ENCODE measurements at regions not wholly inside any gene's neighbourhood (a gene's known extent, or its start where the extent isn't known, plus 50 kb on each side); places are given as distances from the start of the nearest gene placed in this dataset.
A peak's percentile ranks its signal among the peaks of the same experiment; 100 is the strongest.

DNA sequence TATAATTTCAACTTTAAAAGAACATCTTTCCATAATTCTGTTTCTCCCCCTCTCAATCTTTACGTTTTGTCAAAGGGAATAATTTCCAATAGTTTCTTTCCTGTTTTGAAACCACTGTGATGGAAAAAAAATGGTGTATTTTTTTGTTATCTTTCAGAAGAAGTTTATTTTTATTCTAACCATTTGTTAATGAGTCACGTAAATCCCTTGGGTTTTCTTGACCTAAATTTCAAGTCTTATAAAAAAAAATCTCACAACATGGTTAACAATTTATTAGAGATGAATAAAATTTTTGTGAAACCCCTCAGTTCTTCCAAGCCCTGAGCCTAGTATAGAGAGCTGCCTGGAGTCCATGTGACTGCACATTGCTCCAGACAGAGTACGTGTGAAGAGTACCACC, 106.1 kb upstream of the FBXL17 start:
- no peak for ATAC-seq (ENCODE audit: low FRiP score in 2 of 2)
- TF ChIP-seq POLR2AphosphoS5 (IDR thresholded peaks at IDR 0.05) (no peak), POLR2A (IDR thresholded peaks at IDR 0.05) (no peak), EP300 (IDR thresholded peaks at IDR 0.05) (no peak), CTCF (IDR thresholded peaks at IDR 0.05) (no peak)
- no peak for DNase-seq
- Histone ChIP-seq H3K27ac (no peak overlapping the region), H3K36me3 (no peaks in the 10 kb centered on the region), H3K27me3 (no peaks in the 10 kb centered on the region), H3K4me3 (no peak overlapping the region), H3K9me3 (no peaks in the 10 kb centered on the region), H3K4me1 (no peaks in the 10 kb centered on the region)
- 69 to 83% methylated on average over 3 of the region's 3 CpGs for WGBS, 2 donors

DNA sequence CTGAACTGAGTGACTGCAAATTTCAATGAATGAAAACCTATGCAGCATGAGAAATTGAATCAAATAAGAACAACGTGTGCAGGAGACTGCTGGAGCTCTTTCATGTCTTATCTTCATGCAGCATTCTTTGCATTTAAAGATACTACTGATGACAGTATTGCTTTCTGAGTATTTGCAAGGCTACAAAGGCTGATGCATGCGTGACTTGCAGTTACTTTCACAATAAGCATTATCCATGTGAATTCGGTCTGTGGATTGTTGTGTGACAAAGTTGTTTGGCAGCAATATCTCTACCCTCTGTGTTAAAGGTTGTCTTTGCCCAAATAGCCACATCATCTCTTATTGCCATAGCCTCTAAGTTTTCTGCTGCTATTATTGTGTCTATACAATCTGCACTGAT, 102.1 kb upstream of the FBXL17 start:
- Histone ChIP-seq H3K9me3 (no peaks in the 10 kb centered on the region), H3K27ac (no peak overlapping the region), H3K4me3 (no peak overlapping the region), H3K4me1 (peaks cover 0 to 2% (median 0%) of the 10 kb centered on the region in 4 donors), H3K36me3 (no peaks in the 10 kb centered on the region), H3K27me3 (no peaks in the 10 kb centered on the region)
- ATAC-seq (ENCODE audit: low FRiP score in 2 of 2) (no peak), DNase-seq (no peak)
- 73 to 74% methylated on average over 3 of the region's 3 CpGs for WGBS, 2 donors
- TF ChIP-seq EP300 (IDR thresholded peaks at IDR 0.05) (no peak), CTCF (IDR thresholded peaks at IDR 0.05) (no peak), POLR2AphosphoS5 (IDR thresholded peaks at IDR 0.05) (no peak), POLR2A (IDR thresholded peaks at IDR 0.05) (no peak)

DNA sequence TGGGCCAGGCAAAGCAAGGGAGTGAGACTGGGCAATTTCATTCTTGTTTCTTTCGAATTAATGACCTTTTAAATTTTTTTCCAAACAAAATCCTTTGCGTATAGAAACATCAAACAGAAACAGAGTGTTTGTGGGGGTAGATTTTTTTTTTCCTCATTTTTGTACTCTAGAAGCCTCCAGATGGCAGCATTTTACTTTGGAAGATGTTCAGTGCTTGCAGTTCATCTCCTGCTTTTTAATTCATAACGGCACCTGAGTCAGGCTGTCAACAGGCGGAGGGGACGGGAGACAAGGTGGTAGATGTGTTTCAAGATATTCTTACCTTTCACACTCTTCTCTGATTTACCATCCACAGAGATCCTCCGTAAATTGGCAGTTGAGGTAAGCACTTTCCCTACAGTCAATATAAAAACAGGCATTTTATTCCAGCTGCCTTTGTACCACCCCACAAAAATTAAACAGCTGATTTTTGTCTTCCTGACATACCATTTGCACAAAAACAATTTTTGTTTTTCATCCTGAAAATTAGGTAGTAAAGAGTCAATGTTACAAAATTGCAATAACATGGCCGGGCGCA, 99.5 kb upstream of the FBXL17 start:
- TF ChIP-seq CTCF (IDR thresholded peaks at IDR 0.05) (peak in 2 of 6 experiments; percentile 9), POLR2A (IDR thresholded peaks at IDR 0.05) (no peak)
- no peak overlapping the region for H3K4me3 ChIP-seq
- no peak for ATAC-seq (ENCODE audit: low FRiP score in 2 of 2)
- WGBS, 2 donors, result 42 to 44% methylated on average over 8 of the region's 8 CpGs
- no peaks in the 10 kb centered on the region for H3K9me3 ChIP-seq
- no peak for DNase-seq
- no peaks in the 10 kb centered on the region for H3K36me3 ChIP-seq
- no peak overlapping the region for H3K27ac ChIP-seq
- H3K4me1 ChIP-seq, result peaks cover 0 to 2% (median 0%) of the 10 kb centered on the region in 4 donors
- H3K27me3 ChIP-seq, result no peaks in the 10 kb centered on the region

GRCh38 chr5:108472237-108472636, 90.3 kb upstream of the FBXL17 start:
- no peak overlapping the region for H3K27ac ChIP-seq
- no peaks in the 10 kb centered on the region for H3K27me3 ChIP-seq
- TF ChIP-seq CTCF (IDR thresholded peaks at IDR 0.05) (no peak), POLR2AphosphoS5 (IDR thresholded peaks at IDR 0.05) (no peak), POLR2A (IDR thresholded peaks at IDR 0.05) (no peak), EP300 (IDR thresholded peaks at IDR 0.05) (no peak)
- DNase-seq (no peak), ATAC-seq (ENCODE audit: low FRiP score in 2 of 2) (no peak)
- no peaks in the 10 kb centered on the region for H3K36me3 ChIP-seq
- WGBS, 2 donors, result 79 to 80% methylated on average over 3 of the region's 3 CpGs
- H3K4me3 ChIP-seq, result no peak overlapping the region
- no peaks in the 10 kb centered on the region for H3K9me3 ChIP-seq
- H3K4me1 ChIP-seq, result no peaks in the 10 kb centered on the region

DNA sequence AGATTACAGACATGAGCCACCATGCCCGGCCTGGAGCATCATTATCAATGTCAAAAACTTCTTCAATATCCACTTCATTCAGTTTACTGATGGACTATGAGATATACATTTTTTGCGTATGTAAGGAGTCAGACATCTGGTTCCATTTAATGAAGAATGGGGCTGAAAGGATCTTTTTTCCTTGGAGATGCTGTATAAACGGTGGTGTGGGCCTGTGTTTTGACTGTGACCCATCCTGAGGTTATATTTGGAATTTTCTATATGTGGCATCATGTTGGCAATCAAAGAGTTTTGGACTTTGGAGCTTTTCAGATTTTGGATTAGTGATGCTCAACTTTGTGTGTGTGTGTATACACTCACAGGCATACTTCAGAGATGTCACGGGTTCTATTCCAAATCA, 85.7 kb upstream of the FBXL17 start:
- H3K36me3 ChIP-seq, result no peaks in the 10 kb centered on the region
- H3K9me3 ChIP-seq, result no peaks in the 10 kb centered on the region
- no peak overlapping the region for H3K27ac ChIP-seq
- 67 to 80% methylated on average over 4 of the region's 4 CpGs for WGBS, 2 donors
- no peaks in the 10 kb centered on the region for H3K27me3 ChIP-seq
- H3K4me1 ChIP-seq, result no peaks in the 10 kb centered on the region
- DNase-seq (no peak), ATAC-seq (ENCODE audit: low FRiP score in 2 of 2) (no peak)
- H3K4me3 ChIP-seq, result no peak overlapping the region
- TF ChIP-seq EP300 (IDR thresholded peaks at IDR 0.05) (no peak), POLR2A (IDR thresholded peaks at IDR 0.05) (no peak), POLR2AphosphoS5 (IDR thresholded peaks at IDR 0.05) (no peak), CTCF (IDR thresholded peaks at IDR 0.05) (no peak)
